Thyroid gland (tissue), 4 donors: ENCODE measurements at regions not wholly inside any gene's neighbourhood (a gene's known extent, or its start where the extent isn't known, plus 50 kb on each side); places are given as distances from the start of the nearest gene placed in this dataset.

Source experiments
- DNase-seq, 2 donors: peaks; one replicate each; pipeline ENCODE4 v3.0.0-alpha.2; 2019
- H3K27ac ChIP-seq, 3 donors: fragments of 200-600 bp; sonication (generic); 1 replicate in 2 of 3; 2 replicates in 1 of 3; pipeline ENCODE4 v1.5.1; 2016 to 2019; ENCODE audit warnings: mild to moderate bottlenecking in 1 of 3, moderate library complexity in 1 of 3
- H3K27me3 ChIP-seq: fragments of 200-600 bp; sonication (generic); one replicate; pipeline ENCODE4 v1.5.1; 2019
- H3K36me3 ChIP-seq, 2 donors: fragments of 200-600 bp; sonication (generic); one replicate each; pipeline ENCODE4 v1.5.1; 2016 to 2019
- H3K4me1 ChIP-seq, 2 donors: fragments of 200-600 bp; sonication (generic); one replicate each; pipeline ENCODE4 v1.5.1; 2017 to 2019
- H3K4me3 ChIP-seq, 3 donors: fragments of 200-600 bp; sonication (generic); replicated peaks in 1 of 3; 1 replicate in 2 of 3; 2 replicates in 1 of 3; pipeline ENCODE4 v1.5.1; 2016; ENCODE audit warnings: mild to moderate bottlenecking in 1 of 3
- H3K9me3 ChIP-seq: fragments of 200-600 bp; sonication (generic); one replicate; pipeline ENCODE4 v1.5.1; 2017
- POLR2A ChIP-seq, 2 donors: fragments of 450-650 bp; IDR thresholded peaks; one replicate each; pipeline ENCODE4 v1.6.1; 2017; ENCODE audit warnings: antibody characterized with exemption in 2 of 2, mild to moderate bottlenecking in 2 of 2, moderate library complexity in 1 of 2
- WGBS, 2 donors: methylation state at CpG; one replicate each; pipeline ENCODE4 v1.1.5; 2017; 5-methylcytosine and 5-hydroxymethylcytosine counted together
- intact Hi-C: fragments of 100-400 bp; cut with DNase I; formaldehyde crosslinking; loops from one replicate; pipeline ENCODE4 v1.15.1; 2023
- TF ChIP-seq, protein P1 (sequence below), 6 experiments: fragments of 200-600 bp in 3 of 6; fragments of 450-650 bp in 3 of 6; sonication (generic) in 3 of 6; IDR thresholded peaks; one replicate each; pipeline ENCODE4 v1.5.1; 2016 to 2019; ENCODE audit warnings: antibody characterized with exemption in 6 of 6, mild to moderate bottlenecking in 2 of 6, inconsistent platforms in 1 of 6, moderate library complexity in 1 of 6

DNA sequence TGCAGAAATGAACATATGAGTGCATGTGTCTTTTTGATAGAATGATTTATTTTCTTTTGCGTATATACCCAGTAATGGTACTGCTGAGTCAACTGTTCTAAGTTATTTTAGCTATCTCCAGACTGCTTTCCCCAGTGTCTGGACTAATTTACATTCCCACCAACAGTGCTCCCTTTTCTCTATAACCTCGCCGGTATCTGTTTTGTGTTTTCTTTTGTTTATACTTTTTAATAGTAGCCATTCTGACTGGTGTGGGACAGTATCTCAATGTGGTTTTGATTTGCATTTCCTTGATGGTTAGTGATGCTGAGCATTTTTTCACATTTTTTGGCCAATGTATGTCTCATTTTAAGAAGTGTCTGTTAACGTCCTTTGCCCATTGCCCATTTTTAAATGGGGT, 218.6 kb upstream of the KCNIP4 start:
- 89% methylated on average over 4 of the region's 4 CpGs for WGBS, 2 donors
- Histone ChIP-seq H3K4me3 (no peak overlapping the region), H3K27me3 (no peaks in the 10 kb centered on the region), H3K9me3 (no peaks in the 10 kb centered on the region), H3K27ac (no peak overlapping the region), H3K4me1 (no peaks in the 10 kb centered on the region), H3K36me3 (no peaks in the 10 kb centered on the region)
- intact Hi-C loops, result no loop called here
- TF ChIP-seq, protein P1, sequence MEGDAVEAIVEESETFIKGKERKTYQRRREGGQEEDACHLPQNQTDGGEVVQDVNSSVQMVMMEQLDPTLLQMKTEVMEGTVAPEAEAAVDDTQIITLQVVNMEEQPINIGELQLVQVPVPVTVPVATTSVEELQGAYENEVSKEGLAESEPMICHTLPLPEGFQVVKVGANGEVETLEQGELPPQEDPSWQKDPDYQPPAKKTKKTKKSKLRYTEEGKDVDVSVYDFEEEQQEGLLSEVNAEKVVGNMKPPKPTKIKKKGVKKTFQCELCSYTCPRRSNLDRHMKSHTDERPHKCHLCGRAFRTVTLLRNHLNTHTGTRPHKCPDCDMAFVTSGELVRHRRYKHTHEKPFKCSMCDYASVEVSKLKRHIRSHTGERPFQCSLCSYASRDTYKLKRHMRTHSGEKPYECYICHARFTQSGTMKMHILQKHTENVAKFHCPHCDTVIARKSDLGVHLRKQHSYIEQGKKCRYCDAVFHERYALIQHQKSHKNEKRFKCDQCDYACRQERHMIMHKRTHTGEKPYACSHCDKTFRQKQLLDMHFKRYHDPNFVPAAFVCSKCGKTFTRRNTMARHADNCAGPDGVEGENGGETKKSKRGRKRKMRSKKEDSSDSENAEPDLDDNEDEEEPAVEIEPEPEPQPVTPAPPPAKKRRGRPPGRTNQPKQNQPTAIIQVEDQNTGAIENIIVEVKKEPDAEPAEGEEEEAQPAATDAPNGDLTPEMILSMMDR (IDR thresholded peaks at IDR 0.05), result no peak
- no peak for TF ChIP-seq POLR2A (IDR thresholded peaks at IDR 0.05)
- no peak for DNase-seq

DNA sequence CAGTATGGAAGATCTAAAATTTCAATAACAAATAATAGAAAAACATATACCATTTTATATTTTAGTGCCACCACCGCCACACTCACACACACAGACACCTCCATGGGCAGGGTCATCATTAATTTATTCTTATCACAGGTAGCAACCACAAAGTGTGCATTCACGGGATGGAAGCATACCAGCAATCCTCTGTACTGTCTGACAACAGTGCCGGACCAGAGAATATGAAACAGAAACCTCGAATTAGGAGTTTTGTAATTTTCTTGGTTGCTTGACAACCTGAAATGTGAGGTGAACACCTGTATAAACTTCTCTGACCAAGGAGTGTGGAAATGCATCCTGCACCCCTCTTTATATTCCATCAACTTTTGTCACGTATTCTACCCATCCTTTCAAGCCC, 213.9 kb upstream of the KCNIP4 start:
- DNase-seq, result no peak
- TF ChIP-seq POLR2A (IDR thresholded peaks at IDR 0.05), result no peak
- TF ChIP-seq, protein P1 (IDR thresholded peaks at IDR 0.05), result no peak
- H3K27me3 ChIP-seq, result no peaks in the 10 kb centered on the region
- H3K27ac ChIP-seq, result no peak overlapping the region
- no peaks in the 10 kb centered on the region for H3K4me1 ChIP-seq
- intact Hi-C loops, result no loop called here
- no peak overlapping the region for H3K4me3 ChIP-seq
- no peaks in the 10 kb centered on the region for H3K9me3 ChIP-seq
- WGBS, 2 donors, result 57 to 86% methylated on average over 5 of the region's 5 CpGs
- H3K36me3 ChIP-seq, result no peaks in the 10 kb centered on the region

DNA sequence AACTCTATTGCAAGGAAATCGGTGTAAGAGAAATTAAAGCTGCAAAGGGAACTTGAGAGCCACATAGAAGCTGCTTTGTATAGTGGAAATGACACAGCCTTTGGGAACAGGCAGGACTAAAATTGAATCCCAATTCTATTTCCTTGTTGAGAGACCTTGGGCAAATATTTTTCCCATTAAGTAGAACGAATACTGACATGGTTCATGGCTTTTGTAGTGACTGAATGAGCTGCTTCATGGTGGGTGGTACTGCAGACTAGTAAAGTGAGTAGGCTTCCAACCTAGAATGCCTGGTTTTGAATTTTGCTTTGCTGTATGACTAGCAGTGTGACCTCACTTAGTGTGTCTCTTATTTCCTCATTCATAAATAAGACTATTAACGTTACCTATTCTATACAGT, 182.2 kb upstream of the KCNIP4 start:
- Histone ChIP-seq H3K27me3 (no peaks in the 10 kb centered on the region), H3K9me3 (no peaks in the 10 kb centered on the region), H3K4me1 (no peaks in the 10 kb centered on the region), H3K27ac (no peak overlapping the region), H3K4me3 (no peak overlapping the region), H3K36me3 (no peaks in the 10 kb centered on the region)
- WGBS, 2 donors, result 70 to 71% methylated on average over 3 of the region's 3 CpGs
- DNase-seq, result no peak
- intact Hi-C loops, result no loop called here
- TF ChIP-seq, protein P1 (IDR thresholded peaks at IDR 0.05), result no peak
- TF ChIP-seq POLR2A (IDR thresholded peaks at IDR 0.05), result no peak

DNA sequence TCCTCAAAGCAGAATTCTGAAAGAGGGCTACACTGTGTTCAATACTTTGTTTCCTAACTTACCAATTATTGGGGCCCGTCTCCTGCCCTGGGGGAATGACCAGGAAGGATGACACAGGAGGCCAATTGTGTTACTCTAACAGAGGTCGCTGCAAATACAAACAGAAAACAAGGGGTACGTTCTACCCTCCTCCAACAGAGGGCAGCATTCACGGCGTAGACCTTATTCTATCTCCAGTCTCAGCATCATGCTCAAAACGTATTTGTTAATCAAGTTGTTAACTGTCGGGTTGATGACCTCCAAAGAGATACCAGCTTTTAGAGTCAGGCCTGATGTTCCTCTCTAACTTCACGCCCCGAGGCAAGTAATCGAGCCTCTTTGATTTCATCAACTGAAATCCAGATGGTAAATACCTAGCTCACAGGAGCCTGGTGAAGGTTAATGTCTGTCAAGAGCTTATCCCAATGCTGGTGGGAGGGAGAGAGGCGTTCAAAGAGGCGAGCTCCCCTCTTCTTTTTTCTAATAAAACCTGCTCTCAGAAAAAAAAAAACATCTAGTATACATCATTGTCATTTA, 181.0 kb upstream of the KCNIP4 start:
- no peak overlapping the region for H3K4me3 ChIP-seq
- DNase-seq, result peak; percentile 10 to 27
- no peaks in the 10 kb centered on the region for H3K9me3 ChIP-seq
- H3K36me3 ChIP-seq, result no peaks in the 10 kb centered on the region
- WGBS, 2 donors, result 23 to 31% methylated on average over 12 of the region's 12 CpGs
- TF ChIP-seq POLR2A (IDR thresholded peaks at IDR 0.05), result no peak
- TF ChIP-seq, protein P1 (IDR thresholded peaks at IDR 0.05), result peak in 2 of 6 experiments; percentile 29 to 43
- H3K4me1 ChIP-seq, result no peaks in the 10 kb centered on the region
- no peak overlapping the region for H3K27ac ChIP-seq
- intact Hi-C loops, result no loop called here
- H3K27me3 ChIP-seq, result no peaks in the 10 kb centered on the region

DNA sequence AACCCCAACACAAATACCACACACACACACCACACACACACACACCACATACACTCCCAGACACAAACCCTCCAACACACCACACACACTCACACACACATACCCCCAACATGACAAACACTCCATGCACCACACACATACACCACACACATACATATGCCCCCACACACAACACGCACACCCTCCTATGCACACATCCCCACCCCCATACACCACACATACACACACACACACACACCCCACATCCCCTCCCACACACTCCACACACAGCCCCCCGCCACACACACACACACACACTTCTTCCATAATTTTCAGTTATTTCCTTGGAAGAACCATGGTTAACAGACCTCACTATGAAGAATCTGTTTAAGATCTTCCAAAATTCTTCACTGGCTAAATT, 173.5 kb upstream of the KCNIP4 start:
- no peaks in the 10 kb centered on the region for H3K27me3 ChIP-seq
- no peaks in the 10 kb centered on the region for H3K9me3 ChIP-seq
- WGBS, 2 donors, result 97 to 100% methylated on average over 2 of the region's 2 CpGs
- H3K4me1 ChIP-seq, result no peaks in the 10 kb centered on the region
- no peak overlapping the region for H3K27ac ChIP-seq
- H3K36me3 ChIP-seq, result no peaks in the 10 kb centered on the region
- intact Hi-C loops, result no loop called here
- H3K4me3 ChIP-seq, result no peak overlapping the region
- TF ChIP-seq, protein P1 (IDR thresholded peaks at IDR 0.05), result no peak
- no peak for TF ChIP-seq POLR2A (IDR thresholded peaks at IDR 0.05)
- DNase-seq, result no peak
